Lung microvascular endothelial cell (primary cell): ENCODE measurements at regions not wholly inside any gene's neighbourhood (a gene's known extent, or its start where the extent isn't known, plus 50 kb on each side); places are given as distances from the start of the nearest gene placed in this dataset.

ENCODE experiments used
- DNase-seq, 2 donors: peaks; one replicate each; pipeline versions ENCODE4 v3.0.0 to v3.0.0-alpha.2; 2010; ENCODE audit warnings: low read depth in 2 of 2

DNA sequence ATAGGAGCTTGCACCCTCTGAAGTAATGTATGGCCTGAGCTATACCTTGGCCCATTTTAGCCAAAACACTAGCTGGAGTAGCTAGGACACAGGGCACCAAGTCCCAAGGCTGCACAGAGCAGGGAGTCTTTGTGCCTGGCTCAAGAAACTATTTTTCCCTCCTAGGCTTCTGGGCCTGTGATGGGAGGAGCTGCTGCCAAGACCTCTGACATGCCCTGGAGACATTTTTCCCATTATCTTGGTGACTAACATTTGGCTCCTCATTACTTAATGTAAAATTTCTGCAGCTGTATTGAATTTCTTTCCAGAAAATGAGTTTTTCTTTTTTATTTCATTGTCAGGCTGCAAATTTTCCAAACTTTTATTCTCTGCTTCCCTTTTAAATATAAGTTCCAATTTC lies 1099.2 kb downstream of the CDH18 start:
- no peak for DNase-seq

DNA sequence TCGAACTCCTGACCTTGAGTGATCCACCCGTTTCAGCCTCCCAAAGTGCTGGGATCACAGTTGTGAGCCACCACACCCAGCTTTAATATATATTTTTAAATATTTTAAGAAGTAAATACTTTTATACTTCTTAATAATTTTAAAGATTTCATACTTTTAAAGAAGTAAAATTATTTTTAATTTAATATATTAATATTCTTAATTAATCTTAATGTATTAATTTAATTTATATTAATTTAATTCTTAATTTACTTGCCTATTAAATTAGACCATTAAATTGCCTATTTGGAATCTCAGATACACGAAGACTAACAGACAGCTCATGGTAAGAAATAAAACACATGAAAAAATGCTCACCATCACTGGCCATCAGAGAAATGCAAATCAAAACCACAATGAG lies 1087.4 kb downstream of the CDH18 start:
- DNase-seq = no peak

DNA sequence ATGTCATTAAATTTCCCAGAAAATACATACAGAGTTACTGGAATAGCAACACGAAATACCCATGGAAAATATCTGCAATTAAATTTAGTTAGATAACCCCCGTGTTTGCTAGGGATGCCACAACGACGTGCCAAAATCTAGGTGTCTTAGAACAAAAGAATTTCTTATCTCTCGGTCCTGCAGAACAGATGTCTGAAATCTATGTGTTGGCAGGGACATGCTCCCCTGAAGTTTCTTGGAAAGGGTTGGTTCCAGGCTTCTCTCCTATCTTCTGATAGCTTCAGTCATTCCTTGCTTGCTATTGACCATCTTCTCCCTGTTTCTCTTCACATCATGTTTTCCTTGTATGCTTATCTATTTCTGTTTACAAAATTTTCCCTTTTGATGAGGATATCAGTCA lies 1067.0 kb downstream of the CDH18 start:
- DNase-seq = no peak

DNA sequence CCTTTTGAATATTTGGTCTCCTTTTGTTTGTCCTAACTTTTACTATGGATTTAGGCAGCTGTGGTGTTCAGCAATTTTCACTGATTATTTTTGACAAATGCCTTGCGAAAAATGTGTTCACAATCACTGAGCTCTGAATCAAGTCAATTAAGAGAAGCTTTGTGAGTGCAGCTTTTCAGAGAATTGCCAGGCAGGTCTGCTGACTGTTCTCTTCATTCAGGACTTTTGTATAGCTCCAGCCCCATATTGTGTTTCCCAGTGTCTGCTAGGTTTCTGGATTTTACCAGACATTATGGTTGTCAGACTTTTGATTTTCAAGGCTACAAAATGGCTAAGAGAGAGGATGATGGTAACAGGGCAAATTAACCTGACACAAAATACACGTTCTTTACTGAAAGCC lies 1055.9 kb downstream of the CDH18 start:
- DNase-seq = no peak

DNA sequence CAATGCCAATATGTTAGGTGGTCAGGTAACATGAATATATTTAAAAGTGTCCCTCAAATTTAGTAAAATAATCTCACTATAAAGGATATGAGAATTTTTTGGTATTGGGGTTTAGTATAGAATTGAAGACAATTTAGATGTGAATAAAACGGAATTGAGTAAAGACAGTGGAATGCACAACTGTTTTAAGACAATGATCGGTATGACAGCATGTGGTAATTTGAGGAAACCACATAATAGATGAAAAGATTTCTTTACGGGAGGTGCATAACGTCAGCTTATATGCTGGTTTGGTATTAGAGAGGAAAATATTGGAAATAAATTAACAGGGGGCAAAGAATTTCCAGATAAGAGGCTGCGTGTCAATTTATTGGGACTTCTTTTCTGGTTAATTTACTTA lies 1043.2 kb downstream of the CDH18 start:
- DNase-seq = no peak

DNA sequence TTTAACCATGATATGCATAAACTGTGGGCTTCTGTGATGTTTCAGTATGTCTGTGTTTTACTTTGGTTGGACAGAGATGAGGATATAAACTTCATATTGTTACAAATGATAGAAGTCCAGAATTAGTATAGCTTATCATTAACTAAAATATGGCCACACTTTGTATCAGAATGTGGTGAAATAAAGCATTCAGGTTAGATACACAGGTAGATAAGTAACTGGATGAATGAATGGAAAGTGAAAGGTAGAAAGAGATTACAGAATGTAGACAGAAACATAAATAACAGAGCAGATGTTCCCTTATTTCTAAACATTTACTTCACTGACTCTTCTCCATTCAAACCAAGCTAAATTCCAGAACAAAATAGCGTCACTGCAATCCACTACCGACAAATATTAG lies 1033.8 kb downstream of the CDH18 start:
- no peak for DNase-seq

DNA sequence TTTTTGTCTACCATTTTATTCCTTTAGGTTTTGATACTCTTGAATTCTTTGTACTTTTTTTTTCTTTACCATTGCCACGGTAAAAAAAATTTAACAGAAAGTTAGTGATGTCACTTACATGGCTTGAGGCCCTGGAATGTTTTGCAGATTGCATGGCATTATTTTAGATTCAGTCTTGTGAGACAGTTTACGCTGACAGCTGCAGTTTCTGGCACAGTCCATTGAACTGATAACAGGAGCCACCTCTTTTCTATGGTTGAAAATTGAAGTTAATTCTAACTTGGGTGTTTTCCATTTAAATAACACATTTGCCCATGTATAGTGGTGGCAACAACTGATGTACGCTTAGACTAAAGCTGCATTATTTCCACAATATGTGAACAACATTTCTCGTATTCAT lies 1028.5 kb downstream of the CDH18 start:
- DNase-seq = no peak

DNA sequence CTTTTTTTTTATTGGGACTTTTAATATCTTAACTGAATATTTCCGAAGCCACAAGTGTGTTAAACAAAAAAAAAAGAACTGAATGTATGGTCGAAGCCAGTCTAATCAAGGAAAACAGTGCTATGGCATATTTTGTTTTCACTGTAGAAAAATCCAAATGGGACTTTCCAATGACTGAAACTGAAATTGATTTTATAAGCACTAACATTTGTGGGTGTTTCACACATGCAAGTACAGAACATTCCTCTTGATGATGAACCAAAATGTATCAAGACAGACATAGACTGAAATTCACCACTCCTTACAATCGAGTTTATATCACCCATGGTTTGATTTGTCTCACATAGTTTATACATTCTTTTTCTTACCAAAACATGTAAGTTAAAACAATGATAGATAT lies 1026.8 kb downstream of the CDH18 start:
- no peak for DNase-seq

DNA sequence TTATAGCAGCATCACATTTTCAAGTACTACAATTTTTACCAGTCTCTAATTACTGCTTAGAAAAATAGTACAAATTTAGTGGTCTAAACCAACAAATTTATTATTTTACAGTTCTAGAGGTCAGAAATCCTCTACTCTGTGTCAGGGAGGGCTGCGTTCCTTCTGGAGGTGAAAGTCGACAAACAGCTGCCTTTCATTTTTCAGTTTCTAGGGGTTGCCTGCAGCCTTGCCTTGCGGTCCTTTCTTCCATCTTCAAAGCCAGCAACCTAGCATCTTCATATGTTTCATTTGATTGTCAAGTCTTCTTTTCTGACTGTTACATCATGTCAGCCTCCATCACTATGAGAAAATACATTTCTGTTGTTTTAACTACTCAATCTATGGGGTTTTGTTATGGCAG lies 1022.1 kb downstream of the CDH18 start:
- no peak for DNase-seq

DNA sequence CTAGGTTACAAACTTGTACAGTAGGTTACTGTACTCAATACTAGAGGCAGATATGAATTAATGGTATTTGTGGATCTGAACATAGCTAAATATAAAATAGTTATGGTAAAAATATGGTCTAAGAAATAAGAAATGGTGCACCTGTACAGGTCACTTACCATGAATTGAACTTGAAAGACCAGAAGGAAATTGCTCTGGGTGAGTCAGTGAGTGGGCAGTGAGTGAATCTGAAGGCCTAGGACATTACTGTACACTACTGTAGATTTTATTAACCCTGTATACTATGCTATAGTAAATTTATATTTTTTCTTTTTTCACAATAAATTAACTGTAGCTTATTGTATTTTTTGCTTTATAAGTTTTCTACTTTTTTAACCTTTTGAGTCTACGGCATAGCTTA lies 1020.4 kb downstream of the CDH18 start:
- no peak for DNase-seq

DNA sequence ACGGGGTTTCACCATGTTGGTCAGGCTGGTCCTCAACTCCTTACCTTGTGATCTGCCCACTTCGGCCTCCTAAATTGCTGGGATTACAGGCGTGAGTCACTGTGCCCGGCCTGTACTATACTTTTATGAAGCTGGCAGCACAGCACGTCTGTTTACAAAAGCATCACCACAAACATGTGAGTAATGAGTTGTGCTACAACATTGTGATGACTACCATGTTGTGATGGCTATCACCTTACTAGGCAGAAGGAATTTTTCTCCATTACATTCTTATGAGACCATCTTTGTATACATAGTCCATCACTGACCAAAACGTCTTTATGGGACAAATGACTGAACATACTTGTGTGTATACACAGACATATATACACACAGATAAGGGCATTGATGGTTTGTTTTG lies 1019.0 kb downstream of the CDH18 start:
- DNase-seq = no peak

DNA sequence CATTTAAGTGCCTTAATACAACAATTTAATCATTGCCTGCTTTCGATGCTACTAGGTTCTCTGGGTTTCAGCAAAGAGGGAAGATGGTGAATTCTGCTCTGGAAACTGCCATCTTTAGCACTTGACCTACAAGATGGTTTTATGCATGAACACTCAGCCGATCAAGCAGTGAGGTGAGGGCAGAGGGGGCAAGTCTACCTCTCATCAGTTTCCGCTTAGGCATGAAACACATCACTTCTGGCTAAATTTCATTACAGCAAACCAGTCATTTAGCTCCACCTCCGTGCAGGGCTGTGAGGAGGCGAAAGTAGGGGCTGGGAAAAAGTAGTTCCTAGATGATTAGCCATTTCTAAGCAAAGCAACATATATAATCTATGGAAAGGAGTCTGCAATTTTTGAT lies 1018.0 kb downstream of the CDH18 start:
- DNase-seq = no peak

DNA sequence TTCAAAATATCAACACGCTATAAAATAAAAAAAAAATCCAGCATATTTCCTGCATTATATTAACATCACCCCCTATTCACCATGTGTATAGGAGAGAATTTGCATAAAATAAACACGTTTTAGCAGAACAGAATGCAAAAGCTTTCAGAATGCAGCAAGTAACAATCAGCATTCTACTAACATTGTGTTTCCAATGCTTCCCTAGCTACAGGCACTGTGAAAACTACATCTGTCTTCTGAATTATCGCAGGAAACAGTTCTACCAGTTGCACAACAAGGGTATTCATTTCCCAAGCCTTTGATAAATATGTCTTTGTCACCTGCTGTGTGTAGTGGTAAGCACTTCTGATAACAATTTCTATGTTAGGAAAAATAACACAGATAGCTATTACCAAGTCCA lies 1015.8 kb downstream of the CDH18 start:
- no peak for DNase-seq

DNA sequence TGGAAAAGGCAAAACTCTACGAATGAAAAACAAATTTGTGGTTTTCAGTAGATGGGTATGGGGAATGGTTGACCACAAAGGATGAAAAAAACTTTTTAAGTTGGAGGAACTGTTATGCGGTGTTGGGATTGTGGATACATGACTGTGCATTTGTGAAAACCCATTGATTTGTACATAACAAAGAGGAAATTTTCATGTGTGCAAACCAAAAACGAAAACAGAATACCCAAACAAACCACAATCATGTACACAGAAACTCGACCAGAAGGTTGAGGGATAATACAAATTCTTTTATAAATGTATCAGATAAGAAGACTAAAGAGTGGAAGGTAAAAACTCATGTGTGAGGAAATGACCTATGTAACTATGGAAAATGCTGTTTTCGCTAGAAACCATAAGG lies 1012.4 kb downstream of the CDH18 start:
- DNase-seq = no peak

DNA sequence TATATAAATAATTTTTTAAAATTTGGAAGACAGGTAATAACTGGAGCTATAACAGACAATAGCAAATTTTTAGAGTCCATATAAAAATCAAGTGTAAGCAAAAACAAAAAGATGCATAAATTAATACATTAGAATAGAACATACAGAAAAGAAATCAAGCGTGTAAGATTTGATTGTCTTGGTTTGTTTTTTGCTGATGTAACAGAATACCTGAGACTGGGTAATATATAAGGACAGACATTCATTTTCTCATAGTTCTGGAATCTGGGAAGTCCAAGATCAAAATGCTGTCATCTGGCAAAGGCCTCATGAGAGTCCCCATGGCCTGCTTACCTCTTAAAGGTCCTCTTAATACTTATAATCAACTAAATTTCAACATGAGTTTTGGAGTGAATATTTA lies 1010.1 kb downstream of the CDH18 start:
- DNase-seq = no peak

DNA sequence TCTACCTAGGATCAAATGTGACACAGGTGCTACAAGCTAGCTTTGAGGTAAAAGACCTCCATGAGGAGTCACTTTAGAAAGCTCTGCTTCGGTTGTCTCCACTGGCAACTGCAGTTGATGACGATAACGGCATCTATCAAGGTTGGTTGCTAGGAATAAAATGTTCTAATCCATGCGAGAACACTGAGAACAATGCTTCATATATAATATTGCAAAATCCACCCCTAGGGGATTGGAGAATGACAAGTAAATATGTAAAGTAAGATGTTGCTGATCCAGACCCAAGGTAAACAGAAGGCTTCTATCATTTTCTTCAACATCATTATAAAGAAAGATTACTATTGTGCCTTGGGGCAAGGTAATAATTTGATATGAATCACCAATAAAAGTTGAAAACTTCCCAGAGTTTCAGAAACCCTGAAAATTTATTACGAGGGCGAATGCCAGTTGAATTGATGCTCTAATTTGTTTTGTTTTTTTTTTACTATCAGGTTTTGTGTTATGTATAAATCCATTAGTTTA lies 1003.4 kb downstream of the CDH18 start:
- no peak for DNase-seq

DNA sequence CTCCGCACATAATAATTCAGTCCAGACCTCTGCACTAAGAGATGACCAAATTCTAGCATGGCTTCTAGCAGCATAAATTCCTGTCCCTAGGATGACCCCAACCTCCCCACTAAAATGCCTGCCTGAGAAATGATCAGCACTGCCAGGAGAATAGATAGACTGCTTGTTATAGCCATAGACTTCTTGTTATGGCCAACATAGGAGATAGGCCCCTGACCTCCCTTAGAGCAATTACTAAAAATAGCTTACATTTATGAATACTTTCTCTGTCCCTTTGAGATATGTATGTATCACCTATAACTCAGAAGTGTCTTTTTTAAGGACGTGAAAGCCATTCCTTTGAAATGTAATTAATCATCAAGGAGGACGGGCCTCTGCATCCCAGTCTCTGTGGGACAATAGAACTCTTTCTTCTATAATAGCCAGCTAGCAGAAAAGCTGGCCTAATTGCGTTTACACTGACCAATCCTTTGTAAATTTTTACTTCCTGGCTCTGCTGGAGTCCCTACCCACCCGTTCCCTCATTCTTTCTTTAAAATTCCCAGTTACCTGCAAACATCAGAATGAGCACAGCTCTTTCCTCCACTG lies 1002.7 kb downstream of the CDH18 start:
- DNase-seq = no peak

DNA sequence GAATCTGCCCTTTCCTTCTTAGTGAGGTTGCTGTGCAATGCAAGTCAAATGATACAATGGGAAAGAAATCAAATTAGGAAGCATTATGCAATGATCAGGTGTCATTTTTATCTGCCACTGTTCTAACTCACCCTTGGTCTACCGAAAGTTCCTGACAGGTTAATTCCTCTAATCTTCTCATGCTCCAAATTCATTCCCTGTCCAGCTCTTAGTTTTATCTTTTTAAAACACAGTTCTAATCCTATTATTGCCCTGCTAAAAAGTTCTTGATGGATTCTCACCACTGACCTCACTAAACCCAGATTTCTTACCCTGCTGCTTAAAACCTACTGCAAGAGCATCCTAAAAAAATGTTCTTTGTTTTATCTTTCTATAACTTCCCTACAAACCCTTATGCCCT lies 1000.9 kb downstream of the CDH18 start:
- DNase-seq = no peak

DNA sequence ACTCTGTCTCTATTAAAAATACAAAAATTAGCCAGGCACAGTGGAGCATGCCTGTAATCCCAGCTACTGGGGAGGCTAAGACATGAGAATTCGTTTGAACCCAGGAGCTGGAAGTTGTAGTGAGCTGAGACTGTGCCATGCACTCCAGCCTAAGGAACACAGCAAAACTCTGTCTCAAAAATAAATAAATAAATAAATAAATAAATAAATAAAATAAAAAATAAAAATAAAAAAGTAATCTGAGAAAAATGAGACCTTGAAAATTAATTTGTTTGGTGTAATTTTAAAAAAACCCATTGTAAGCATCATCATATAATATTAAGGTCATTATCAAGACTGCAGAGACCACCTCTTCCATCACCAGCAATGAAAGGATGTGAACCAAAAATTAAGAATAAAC lies 997.1 kb downstream of the CDH18 start:
- DNase-seq = no peak

DNA sequence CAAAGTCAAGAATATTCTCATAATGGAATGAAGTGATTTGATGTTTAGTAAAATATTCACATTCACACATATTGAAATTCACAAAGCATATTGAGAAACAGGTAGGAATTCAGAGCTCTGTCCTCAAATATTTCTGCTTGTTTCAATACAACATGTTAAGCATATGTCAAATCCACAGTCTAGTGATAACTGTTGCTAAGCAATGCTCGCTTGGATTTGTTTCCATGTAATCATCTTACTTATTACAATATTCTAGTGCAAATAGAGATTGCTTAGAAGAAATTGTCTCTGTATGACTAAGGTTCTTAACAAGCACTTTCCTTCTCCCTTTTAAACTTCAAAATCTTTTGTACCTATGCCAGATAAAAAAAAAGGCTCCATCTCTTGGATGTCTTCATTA lies 995.7 kb downstream of the CDH18 start:
- no peak for DNase-seq

DNA sequence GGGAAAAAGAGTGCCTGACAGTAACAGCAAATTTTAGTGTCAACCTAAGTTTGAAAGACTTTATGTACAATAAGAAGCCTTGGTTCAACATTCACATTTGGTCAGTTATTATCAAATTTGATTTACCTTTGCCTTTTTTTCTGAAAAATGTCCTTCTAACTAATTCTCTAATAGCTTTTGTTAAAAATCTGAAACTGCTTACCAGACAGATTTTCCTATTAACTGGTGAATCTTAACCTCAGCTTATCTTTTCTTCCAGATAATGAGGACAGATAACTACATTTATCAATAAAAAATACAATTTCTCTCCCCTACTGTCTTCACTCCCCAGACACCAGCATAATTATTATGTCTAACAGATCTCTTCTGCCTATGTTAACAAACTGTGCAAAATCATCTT lies 988.5 kb downstream of the CDH18 start:
- no peak for DNase-seq

DNA sequence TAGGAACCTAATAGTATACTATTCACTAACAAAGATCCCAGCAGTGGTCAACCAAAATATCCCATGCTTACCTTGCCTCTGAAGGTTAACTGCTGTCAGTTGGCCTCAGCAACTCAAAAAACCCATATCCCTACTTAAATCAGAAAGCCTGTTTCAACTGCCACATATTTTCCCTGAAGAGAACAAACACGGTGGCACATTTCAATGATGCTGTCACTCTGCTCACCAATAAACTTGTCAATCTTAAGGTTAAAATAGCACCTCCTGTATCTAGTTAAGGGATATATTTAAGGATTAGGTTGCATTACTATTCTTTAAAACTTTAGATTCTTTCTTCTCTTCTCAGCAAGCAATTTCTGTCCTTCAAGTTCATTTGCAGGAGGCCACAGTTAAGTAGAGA lies 986.9 kb downstream of the CDH18 start:
- no peak for DNase-seq

DNA sequence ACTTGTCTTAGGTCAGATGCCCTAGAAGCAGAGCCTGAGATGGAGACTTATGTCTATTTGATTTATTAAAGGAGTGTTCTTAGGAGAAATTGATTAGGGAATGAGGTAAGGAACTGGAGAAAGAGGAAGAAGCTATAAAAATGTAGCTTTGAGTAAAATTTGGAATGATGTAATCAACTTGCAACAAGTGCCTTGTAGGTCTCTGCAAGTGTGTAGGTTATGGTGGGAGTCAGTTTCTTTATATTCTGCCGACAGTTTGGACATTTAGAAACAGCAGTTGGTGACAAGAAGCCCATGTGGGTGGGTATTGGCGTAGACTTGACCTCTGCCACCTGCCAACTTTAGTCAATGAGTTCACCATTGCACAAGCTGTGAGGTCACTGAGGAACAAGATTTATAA lies 986.5 kb downstream of the CDH18 start:
- no peak for DNase-seq

DNA sequence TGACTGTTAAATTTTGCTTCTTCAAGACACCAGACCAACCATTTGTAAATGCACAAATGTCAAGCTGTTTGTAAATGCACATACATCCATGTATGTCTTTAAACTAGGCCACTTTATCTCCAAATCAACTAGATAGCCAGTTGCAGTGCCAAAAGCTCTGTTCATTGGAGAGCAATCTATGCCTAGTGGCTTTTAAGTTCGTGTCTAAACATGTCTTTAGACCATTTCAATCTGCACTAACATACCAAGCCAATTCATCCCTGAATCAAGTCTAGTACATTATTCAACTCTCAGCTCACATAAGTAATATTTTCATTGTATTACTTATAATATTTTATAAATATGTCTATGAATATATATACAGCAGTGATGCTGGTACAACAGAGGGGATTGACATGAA lies 985.9 kb downstream of the CDH18 start:
- DNase-seq = no peak
